ENCODE measurements at regions not wholly inside any gene's neighbourhood (a gene's known extent, or its start where the extent isn't known, plus 50 kb on each side); places are given as distances from the start of the nearest gene placed in this dataset.

GRCh38 chr15:93482731-93483130 lies 393.7 kb upstream of the RGMA start:
- H3K27ac ChIP-seq: no peak overlapping the region
- no peak overlapping the region for H3K4me3 ChIP-seq
- intact Hi-C loops (cut with DNase I; ENCODE audit: low total_unique reads): no loop called here
- no peaks in the 10 kb centered on the region for H3K27me3 ChIP-seq
- no peaks in the 10 kb centered on the region for H3K9me3 ChIP-seq
- no peak for DNase-seq
- WGBS, 2 donors (ENCODE audit: low coverage in 1 of 2): 42 to 67% methylated on average over 6 of the region's 6 CpGs
- no peaks in the 10 kb centered on the region for H3K4me1 ChIP-seq
- in situ Hi-C loops (cut with MboI; ENCODE audit: low pct_ligation_motif_present in 1 of 4, low pct_unique_long_range_greater_than_20kb in 1 of 4, low sequenced_read_pairs in 3 of 4): no loop called here
- no peaks in the 10 kb centered on the region for H3K36me3 ChIP-seq
- TF ChIP-seq CTCF (IDR thresholded peaks at IDR 0.05) (no peak), POLR2AphosphoS5 (IDR thresholded peaks at IDR 0.05) (no peak), EP300 (IDR thresholded peaks at IDR 0.05; ENCODE audit: low read depth) (no peak), POLR2A (IDR thresholded peaks at IDR 0.05) (no peak)

- H3K4me3 ChIP-seq: no peak overlapping the region
- in situ Hi-C loops (cut with MboI; ENCODE audit: low pct_ligation_motif_present in 1 of 4, low pct_unique_long_range_greater_than_20kb in 1 of 4, low sequenced_read_pairs in 3 of 4): no loop called here
- WGBS, 2 donors (ENCODE audit: low coverage in 1 of 2): 64% methylated on average over 2 of the region's 2 CpGs; no CpG with 5 or more reads in 1 of the 2 donors
- no peaks in the 10 kb centered on the region for H3K27me3 ChIP-seq
- intact Hi-C loops (cut with DNase I; ENCODE audit: low total_unique reads): no loop called here
- TF ChIP-seq POLR2AphosphoS5 (IDR thresholded peaks at IDR 0.05) (peak in 1 of 3 donors; percentile 20), CTCF (IDR thresholded peaks at IDR 0.05) (no peak), POLR2A (IDR thresholded peaks at IDR 0.05) (no peak), EP300 (IDR thresholded peaks at IDR 0.05; ENCODE audit: low read depth) (no peak)
- H3K9me3 ChIP-seq: no peaks in the 10 kb centered on the region
- H3K4me1 ChIP-seq: no peaks in the 10 kb centered on the region
- peak; percentile 12 for DNase-seq
- no peaks in the 10 kb centered on the region for H3K36me3 ChIP-seq
- no peak overlapping the region for H3K27ac ChIP-seq
Observed at GRCh38 chr15:93479715-93480114, 390.7 kb upstream of the RGMA start.

DNA sequence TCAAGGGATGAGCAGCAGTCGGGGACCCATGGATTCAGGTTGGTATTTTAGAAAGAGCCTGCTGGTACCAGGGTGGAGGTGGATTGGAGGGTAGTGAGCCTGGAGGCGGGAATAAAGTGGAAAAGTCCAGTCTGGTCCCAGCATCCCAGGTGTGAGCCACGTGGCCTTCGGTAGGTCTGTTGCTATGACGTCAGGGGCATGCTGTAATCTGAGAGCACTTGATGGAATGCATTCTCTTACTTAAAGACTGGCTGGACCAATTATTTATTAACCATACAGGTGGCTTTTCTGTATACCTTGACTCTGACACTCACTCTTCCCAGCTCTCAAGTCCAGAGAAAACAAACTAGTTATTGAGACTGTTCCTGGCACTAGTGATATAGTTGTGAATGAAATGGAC lies 389.9 kb upstream of the RGMA start:
- TF ChIP-seq POLR2A (IDR thresholded peaks at IDR 0.05): no peak
- TF ChIP-seq EP300 (IDR thresholded peaks at IDR 0.05; ENCODE audit: low read depth): no peak
- no peak for TF ChIP-seq POLR2AphosphoS5 (IDR thresholded peaks at IDR 0.05)
- Histone ChIP-seq H3K4me1 (no peaks in the 10 kb centered on the region), H3K36me3 (no peaks in the 10 kb centered on the region), H3K4me3 (no peak overlapping the region), H3K27me3 (no peaks in the 10 kb centered on the region), H3K9me3 (no peaks in the 10 kb centered on the region), H3K27ac (no peak overlapping the region)
- DNase-seq: no peak
- in situ Hi-C loops (cut with MboI; ENCODE audit: low pct_ligation_motif_present in 1 of 4, low pct_unique_long_range_greater_than_20kb in 1 of 4, low sequenced_read_pairs in 3 of 4) (no loop called here), intact Hi-C loops (cut with DNase I; ENCODE audit: low total_unique reads) (no loop called here)
- WGBS, 2 donors (ENCODE audit: low coverage in 1 of 2): 58 to 62% methylated on average over 4 to 5 of the region's 5 CpGs

- 76 to 86% methylated on average over 2 to 4 of the region's 4 CpGs for WGBS, 2 donors (ENCODE audit: low coverage in 1 of 2)
- no peak overlapping the region for H3K4me3 ChIP-seq
- no peak overlapping the region for H3K27ac ChIP-seq
Observed at GRCh38 chr15:93477721-93478120, 388.7 kb upstream of the RGMA start.

More at GRCh38 chr15:93477721-93478120, 388.7 kb upstream of the RGMA start:
- TF ChIP-seq POLR2AphosphoS5 (IDR thresholded peaks at IDR 0.05): no peak
- TF ChIP-seq CTCF (IDR thresholded peaks at IDR 0.05): no peak
- no peak for TF ChIP-seq POLR2A (IDR thresholded peaks at IDR 0.05)
- no peak for DNase-seq
- intact Hi-C loops (cut with DNase I; ENCODE audit: low total_unique reads) (no loop called here), in situ Hi-C loops (cut with MboI; ENCODE audit: low pct_ligation_motif_present in 1 of 4, low pct_unique_long_range_greater_than_20kb in 1 of 4, low sequenced_read_pairs in 3 of 4) (no loop called here)
- Histone ChIP-seq H3K4me1 (no peaks in the 10 kb centered on the region), H3K9me3 (no peaks in the 10 kb centered on the region), H3K27me3 (no peaks in the 10 kb centered on the region), H3K36me3 (no peaks in the 10 kb centered on the region)
